B cell (primary cell): ENCODE measurements at regions not wholly inside any gene's neighbourhood (a gene's known extent, or its start where the extent isn't known, plus 50 kb on each side); places are given as distances from the start of the nearest gene placed in this dataset.

ENCODE experiments used
- ATAC-seq: fragments of 200-7000 bp; cut with Tn5 transposase; one replicate; pipeline ENCODE4 v1.10.0; 2021; ENCODE audit warnings: low read depth, mild to moderate bottlenecking, moderate number of reproducible peaks, moderate library complexity
- CTCF ChIA-PET: fragments of 350-600 bp; sonication (Branson Sonifier 250); formaldehyde crosslinking; loops from one replicate; lab custom pipeline; 2021; ENCODE audit warnings: antibody characterized with exemption, inconsistent platforms; lab: Charles Lee
- POLR2A ChIA-PET: fragments of 350-600 bp; sonication (Branson Sonifier 250); formaldehyde crosslinking; loops from one replicate; lab custom pipeline; 2021; ENCODE audit warnings: antibody characterized with exemption; lab: Charles Lee
- DNase-seq: peaks from one replicate; pipeline ENCODE4 v3.0.0; 2013
- H2AFZ ChIP-seq: 2 replicates; pipeline ENCODE4 v1.6.1; 2012; ENCODE audit warnings: mild to moderate bottlenecking, low read depth, low read length; ENCODE audit not compliant: insufficient read depth, poor library complexity, severe bottlenecking
- H3K27ac ChIP-seq, 2 donors: 1 replicate in 1 of 2; 2 replicates in 1 of 2; pipeline ENCODE4 v1.5.1; 2012 to 2013; ENCODE audit warnings: low read length in 2 of 2, mild to moderate bottlenecking in 2 of 2, moderate library complexity in 1 of 2
- H3K27me3 ChIP-seq, 4 experiments: fragments of 200-600 bp in 1 of 4; sonication (generic) in 1 of 4; replicated peaks in 1 of 4; 1 replicate in 2 of 4; 2 replicates in 2 of 4; pipeline versions ENCODE4 v1.6.1 to v1.7.0; 2013 to 2016; ENCODE audit warnings: low read length in 3 of 4, mild to moderate bottlenecking in 2 of 4, mixed read lengths in 1 of 4, moderate library complexity in 1 of 4; ENCODE audit not compliant: insufficient read depth in 4 of 4, control insufficient read depth in 3 of 4; ENCODE audit errors: control extremely low read depth in 1 of 4
- H3K36me3 ChIP-seq, 2 experiments: replicated peaks in 1 of 2; 1 replicate in 1 of 2; 2 replicates in 1 of 2; pipeline versions ENCODE4 v1.6.1 to v1.7.1; 2013; ENCODE audit warnings: low read length in 1 of 2; ENCODE audit not compliant: insufficient read depth in 2 of 2, control insufficient read depth in 1 of 2; ENCODE audit errors: control extremely low read depth in 1 of 2, extremely low read depth in 1 of 2
- H3K4me1 ChIP-seq, 2 donors: fragments of 200-600 bp in 1 of 2; sonication (generic) in 1 of 2; 1 replicate in 1 of 2; 2 replicates in 1 of 2; pipeline versions ENCODE4 v1.5.1 to v1.6.1; 2013 to 2017; ENCODE audit warnings: low read length in 2 of 2; ENCODE audit not compliant: control insufficient read depth in 2 of 2, insufficient read depth in 2 of 2
- H3K4me2 ChIP-seq: replicated peaks from 2 replicates; pipeline ENCODE3; 2012; ENCODE audit warnings: mild to moderate bottlenecking, low read depth, low read length; ENCODE audit not compliant: poor library complexity, severe bottlenecking
- H3K4me3 ChIP-seq, 5 experiments: fragments of 200-600 bp in 1 of 5; sonication (generic) in 1 of 5; 1 replicate in 3 of 5; 2 replicates in 2 of 5; pipeline versions ENCODE4 v1.5.1 to v1.7.0; 2011 to 2016; ENCODE audit warnings: low read length in 4 of 5, mild to moderate bottlenecking in 4 of 5, low read depth in 2 of 5, control low read depth in 1 of 5, moderate library complexity in 1 of 5; ENCODE audit not compliant: insufficient read depth in 1 of 5; ENCODE audit errors: control extremely low read depth in 1 of 5, extremely low read depth in 1 of 5
- H3K79me2 ChIP-seq: fragments of 200-600 bp; sonication (generic); one replicate; pipeline ENCODE4 v1.6.0; 2016; ENCODE audit warnings: low read length; ENCODE audit not compliant: control insufficient read depth, insufficient read depth
- H3K9ac ChIP-seq: fragments of 200-600 bp; sonication (generic); 2 replicates; pipeline ENCODE4 v1.6.1; 2017; ENCODE audit warnings: mild to moderate bottlenecking, low read length, moderate library complexity
- H3K9me3 ChIP-seq, 3 donors: one replicate each; pipeline versions ENCODE4 v1.6.1 to v1.7.1; 2013; ENCODE audit warnings: low read length in 2 of 3; ENCODE audit not compliant: control insufficient read depth in 2 of 3, insufficient read depth in 1 of 3; ENCODE audit errors: control extremely low read depth in 1 of 3
- H4K20me1 ChIP-seq: 2 replicates; pipeline ENCODE4 v1.6.0; 2012; ENCODE audit warnings: mild to moderate bottlenecking, low read length; ENCODE audit not compliant: insufficient read depth, control insufficient read depth, poor library complexity, severe bottlenecking
- H3K27ac Mint-ChIP-seq: one replicate; pipeline ENCODE4 v1.8.0; 2021; ENCODE audit warnings: mixed read lengths
- H3K27me3 Mint-ChIP-seq: one replicate; pipeline ENCODE4 v1.8.0; 2021; ENCODE audit warnings: mixed read lengths
- H3K4me1 Mint-ChIP-seq: one replicate; pipeline ENCODE4 v1.8.0; 2021; ENCODE audit warnings: mixed read lengths
- H3K4me3 Mint-ChIP-seq: one replicate; pipeline ENCODE4 v1.8.0; 2021; ENCODE audit warnings: mixed read lengths
- H3K9me3 Mint-ChIP-seq: one replicate; pipeline ENCODE4 v1.8.0; 2022; ENCODE audit warnings: mixed read lengths; ENCODE audit not compliant: insufficient read depth
- CTCF ChIP-seq: fragments of 200-600 bp; IDR thresholded peaks from one replicate; pipeline ENCODE4 v1.8.0; 2022; ENCODE audit warnings: antibody characterized with exemption, mild to moderate bottlenecking
- EZH2 ChIP-seq: IDR thresholded peaks from 2 replicates; pipeline ENCODE4 v1.6.1; 2012; ENCODE audit warnings: borderline replicate concordance, low read depth, mild to moderate bottlenecking, moderate library complexity, low read length; ENCODE audit not compliant: insufficient read depth, poor library complexity, severe bottlenecking
- WGBS: methylation state at CpG from one replicate; pipeline ENCODE4 v1.1.5; 2013; ENCODE audit warnings: missing lambda C conversion rate; ENCODE audit not compliant: insufficient coverage; 5-methylcytosine and 5-hydroxymethylcytosine counted together
- intact Hi-C: fragments of 100-400 bp; cut with micrococcal nuclease; formaldehyde crosslinking; loops from one replicate; pipeline ENCODE4 v1.10.0; 2022

- no peak overlapping the region for H3K27ac Mint-ChIP-seq
- H3K4me3 Mint-ChIP-seq: no peak overlapping the region
- H2AFZ ChIP-seq: no peak overlapping the region
- no peaks in the 10 kb centered on the region for H3K36me3 ChIP-seq
- peaks cover 5% of the 10 kb centered on the region for H3K9me3 Mint-ChIP-seq
- POLR2A ChIA-PET: no interaction called here
- CTCF ChIA-PET: no interaction called here
- no peaks in the 10 kb centered on the region for H3K9me3 ChIP-seq
- H3K4me3 ChIP-seq: no peak overlapping the region
- no peak for DNase-seq
- no peak overlapping the region for H3K4me2 ChIP-seq
- no peak overlapping the region for H3K27ac ChIP-seq
- H3K9ac ChIP-seq: no peak overlapping the region
- no peaks in the 10 kb centered on the region for H3K4me1 Mint-ChIP-seq
- H3K79me2 ChIP-seq: no peaks in the 10 kb centered on the region
- H3K27me3 ChIP-seq: no peaks in the 10 kb centered on the region
- no peaks in the 10 kb centered on the region for H3K4me1 ChIP-seq
- H4K20me1 ChIP-seq: no peaks in the 10 kb centered on the region
- no peak for ATAC-seq
- intact Hi-C loops: no loop called here
- no peaks in the 10 kb centered on the region for H3K27me3 Mint-ChIP-seq
- TF ChIP-seq CTCF: no peak
- no peak for TF ChIP-seq EZH2
These were observed 529.6 kb downstream of the PIK3C3 start for GRCh38 chr18:42484648-42485047.

GRCh38 chr18:42486271-42486670 lies 531.2 kb downstream of the PIK3C3 start:
- no peaks in the 10 kb centered on the region for H3K27me3 ChIP-seq
- DNase-seq (no peak), ATAC-seq (no peak)
- WGBS: 56% methylated on average over 1 of the region's 2 CpGs
- no peak overlapping the region for H2AFZ ChIP-seq
- no peak overlapping the region for H3K9ac ChIP-seq
- ChIA-PET POLR2A (no interaction called here), CTCF (no interaction called here)
- H3K79me2 ChIP-seq: no peaks in the 10 kb centered on the region
- H3K4me2 ChIP-seq: no peak overlapping the region
- H4K20me1 ChIP-seq: no peaks in the 10 kb centered on the region
- H3K4me1 ChIP-seq: no peaks in the 10 kb centered on the region
- intact Hi-C loops: no loop called here
- no peaks in the 10 kb centered on the region for H3K27me3 Mint-ChIP-seq
- H3K36me3 ChIP-seq: no peaks in the 10 kb centered on the region
- H3K27ac Mint-ChIP-seq: no peak overlapping the region
- peaks cover 5% of the 10 kb centered on the region for H3K9me3 Mint-ChIP-seq
- H3K4me3 Mint-ChIP-seq: no peak overlapping the region
- no peaks in the 10 kb centered on the region for H3K4me1 Mint-ChIP-seq
- H3K27ac ChIP-seq: no peak overlapping the region
- TF ChIP-seq CTCF (no peak), EZH2 (no peak)
- H3K4me3 ChIP-seq: no peak overlapping the region
- H3K9me3 ChIP-seq: no peaks in the 10 kb centered on the region
